Osteocyte (in vitro differentiated cells): ENCODE measurements at regions not wholly inside any gene's neighbourhood (a gene's known extent, or its start where the extent isn't known, plus 50 kb on each side); places are given as distances from the start of the nearest gene placed in this dataset.
"Not testable (repeated sequence)": the region's sequence is repeated elsewhere in the genome, so short reads cannot be mapped to it uniquely, and the experiment has no call there.

Experiments
- DNase-seq: peaks from one replicate; pipeline ENCODE4 v3.0.0; 2021; ENCODE audit warnings: mixed read lengths; ENCODE audit not compliant: unreplicated experiment; ENCODE audit errors: extremely low spot score
- H3K27ac Mint-ChIP-seq: one replicate; pipeline ENCODE4 v1.8.0; 2021; ENCODE audit warnings: mild to moderate bottlenecking, mixed read lengths; ENCODE audit not compliant: unreplicated experiment
- H3K27me3 Mint-ChIP-seq: one replicate; pipeline ENCODE4 v1.8.0; 2021; ENCODE audit warnings: mixed read lengths; ENCODE audit not compliant: unreplicated experiment
- H3K36me3 Mint-ChIP-seq: one replicate; pipeline ENCODE4 v1.8.0; 2021; ENCODE audit warnings: mixed read lengths; ENCODE audit not compliant: unreplicated experiment
- H3K4me1 Mint-ChIP-seq: one replicate; pipeline ENCODE4 v1.8.0; 2021; ENCODE audit warnings: mixed read lengths; ENCODE audit not compliant: unreplicated experiment
- H3K4me3 Mint-ChIP-seq: one replicate; pipeline ENCODE4 v1.8.0; 2021; ENCODE audit warnings: mild to moderate bottlenecking, moderate library complexity, mixed read lengths; ENCODE audit not compliant: unreplicated experiment
- H3K9me3 Mint-ChIP-seq: one replicate; pipeline ENCODE4 v1.8.0; 2021; ENCODE audit warnings: mixed read lengths; ENCODE audit not compliant: unreplicated experiment
- TF ChIP-seq, protein P1 (sequence below): fragments of 200-600 bp; sonication (generic); IDR thresholded peaks from 2 replicates; pipeline ENCODE4 v1.5.0; 2021; ENCODE audit warnings: antibody characterized with exemption, mild to moderate bottlenecking, moderate library complexity

- Mint-ChIP-seq H3K36me3 (no peaks in the 10 kb centered on the region), H3K27me3 (no peaks in the 10 kb centered on the region), H3K9me3 (peaks cover 14% of the 10 kb centered on the region), H3K4me1 (no peaks in the 10 kb centered on the region), H3K4me3 (no peak overlapping the region), H3K27ac (no peak overlapping the region)
- TF ChIP-seq, protein P1, sequence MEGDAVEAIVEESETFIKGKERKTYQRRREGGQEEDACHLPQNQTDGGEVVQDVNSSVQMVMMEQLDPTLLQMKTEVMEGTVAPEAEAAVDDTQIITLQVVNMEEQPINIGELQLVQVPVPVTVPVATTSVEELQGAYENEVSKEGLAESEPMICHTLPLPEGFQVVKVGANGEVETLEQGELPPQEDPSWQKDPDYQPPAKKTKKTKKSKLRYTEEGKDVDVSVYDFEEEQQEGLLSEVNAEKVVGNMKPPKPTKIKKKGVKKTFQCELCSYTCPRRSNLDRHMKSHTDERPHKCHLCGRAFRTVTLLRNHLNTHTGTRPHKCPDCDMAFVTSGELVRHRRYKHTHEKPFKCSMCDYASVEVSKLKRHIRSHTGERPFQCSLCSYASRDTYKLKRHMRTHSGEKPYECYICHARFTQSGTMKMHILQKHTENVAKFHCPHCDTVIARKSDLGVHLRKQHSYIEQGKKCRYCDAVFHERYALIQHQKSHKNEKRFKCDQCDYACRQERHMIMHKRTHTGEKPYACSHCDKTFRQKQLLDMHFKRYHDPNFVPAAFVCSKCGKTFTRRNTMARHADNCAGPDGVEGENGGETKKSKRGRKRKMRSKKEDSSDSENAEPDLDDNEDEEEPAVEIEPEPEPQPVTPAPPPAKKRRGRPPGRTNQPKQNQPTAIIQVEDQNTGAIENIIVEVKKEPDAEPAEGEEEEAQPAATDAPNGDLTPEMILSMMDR, result no peak
- no peak for DNase-seq
Measured at GRCh38 chr7:52168085-52168484, 851.5 kb upstream of the COBL start.

- TF ChIP-seq, protein P1, result no peak
- H3K27ac Mint-ChIP-seq, result no peak overlapping the region
- DNase-seq, result no peak
- H3K4me3 Mint-ChIP-seq, result no peak overlapping the region
- H3K27me3 Mint-ChIP-seq, result no peaks in the 10 kb centered on the region
- H3K4me1 Mint-ChIP-seq, result no peaks in the 10 kb centered on the region
- peaks cover 8% of the 10 kb centered on the region for H3K9me3 Mint-ChIP-seq
- no peaks in the 10 kb centered on the region for H3K36me3 Mint-ChIP-seq
Measured at GRCh38 chr7:52163311-52163710, 846.7 kb upstream of the COBL start.

- no peak for DNase-seq
- Mint-ChIP-seq H3K27ac (no peak overlapping the region), H3K4me3 (no peak overlapping the region), H3K4me1 (no peaks in the 10 kb centered on the region), H3K9me3 (peaks cover 5% of the 10 kb centered on the region), H3K27me3 (no peaks in the 10 kb centered on the region), H3K36me3 (no peaks in the 10 kb centered on the region)
- TF ChIP-seq, protein P1, result no peak
Measured at GRCh38 chr7:52161483-52161882, 844.9 kb upstream of the COBL start.

DNA sequence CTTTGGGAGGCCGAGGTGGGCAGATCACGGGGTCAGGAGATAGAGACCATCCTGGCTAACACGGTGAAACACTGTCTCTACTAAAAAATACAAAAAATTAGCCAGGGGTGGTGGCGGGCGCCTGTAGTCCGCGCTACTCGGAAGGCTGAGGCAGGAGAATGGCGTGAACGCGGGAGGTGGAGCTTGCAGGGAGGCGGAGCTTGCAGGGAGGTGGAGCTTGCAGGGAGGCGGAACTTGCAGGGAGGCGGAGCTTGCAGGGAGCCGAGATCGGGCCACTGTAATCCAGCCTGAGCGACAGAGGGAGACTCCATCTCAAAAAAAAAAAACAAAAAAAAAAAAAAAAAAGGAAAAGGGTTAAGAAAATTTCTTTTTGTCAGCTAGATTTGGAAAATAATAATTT, 842.8 kb upstream of the COBL start:
- not testable (repeated sequence) for H3K27me3 Mint-ChIP-seq, H3K4me3 Mint-ChIP-seq, H3K36me3 Mint-ChIP-seq, H3K9me3 Mint-ChIP-seq, H3K4me1 Mint-ChIP-seq, DNase-seq, H3K27ac Mint-ChIP-seq

DNA sequence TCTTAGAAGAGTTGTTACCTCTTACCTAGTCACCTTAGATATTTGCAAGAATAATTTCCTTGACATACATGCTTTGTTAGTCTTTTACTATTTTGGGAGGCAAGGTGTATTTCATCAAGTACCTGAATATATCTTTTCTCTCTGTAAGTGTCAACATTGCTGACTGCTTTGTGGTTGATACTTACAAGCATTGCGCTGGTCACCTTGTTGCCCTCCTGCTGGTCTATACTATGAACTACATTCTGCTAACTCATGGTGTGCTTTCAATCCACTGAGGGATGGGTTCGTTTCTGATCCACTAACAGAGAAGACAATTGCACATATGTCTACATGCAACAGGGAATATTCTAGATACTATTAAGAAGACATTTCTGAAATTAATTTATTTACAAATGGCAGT, 837.8 kb upstream of the COBL start:
- Mint-ChIP-seq H3K9me3 (peaks cover 8% of the 10 kb centered on the region), H3K4me3 (no peak overlapping the region), H3K27me3 (no peaks in the 10 kb centered on the region), H3K36me3 (no peaks in the 10 kb centered on the region), H3K4me1 (no peaks in the 10 kb centered on the region), H3K27ac (no peak overlapping the region)
- no peak for DNase-seq
- TF ChIP-seq, protein P1, result no peak

DNA sequence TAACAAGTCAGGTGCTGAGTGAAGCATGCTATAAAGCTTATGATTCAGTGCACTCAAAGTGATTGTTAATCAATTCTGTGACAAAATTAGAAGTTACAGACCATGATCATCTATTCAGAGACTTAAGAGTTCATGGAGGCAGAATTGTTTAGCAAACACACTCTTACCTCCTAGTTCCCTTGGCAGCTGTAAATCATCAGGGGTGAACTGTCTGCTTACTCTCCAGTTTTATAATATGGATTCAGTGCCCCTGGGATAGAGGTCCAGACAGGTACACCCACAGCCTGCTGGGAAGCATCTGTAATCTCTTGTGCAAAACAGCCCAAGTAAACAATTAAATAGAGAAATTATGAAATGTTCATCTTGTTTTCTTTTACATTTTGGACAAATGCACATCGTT, 835.0 kb upstream of the COBL start:
- Mint-ChIP-seq H3K9me3 (peaks cover 18% of the 10 kb centered on the region), H3K27ac (no peak overlapping the region), H3K4me3 (no peak overlapping the region), H3K36me3 (no peaks in the 10 kb centered on the region), H3K4me1 (no peaks in the 10 kb centered on the region), H3K27me3 (no peaks in the 10 kb centered on the region)
- TF ChIP-seq, protein P1, result no peak
- no peak for DNase-seq
